GM23338 (cell line): ENCODE measurements at regions not wholly inside any gene's neighbourhood (a gene's known extent, or its start where the extent isn't known, plus 50 kb on each side); places are given as distances from the start of the nearest gene placed in this dataset.

Source experiments
- ATAC-seq: fragments of 200-7000 bp; cut with Tn5 transposase; 3 replicates; pipeline ENCODE4 v1.9.1; 2020
- DNase-seq: peaks from one replicate; pipeline ENCODE4 v3.0.0-alpha.2; 2015; ENCODE audit warnings: low spot score
- H2AFZ ChIP-seq: fragments of 200-600 bp; sonication (generic); 2 replicates; pipeline ENCODE4 v1.8.0; 2016; ENCODE audit warnings: antibody characterized with exemption, mild to moderate bottlenecking, moderate library complexity
- H3F3A ChIP-seq: fragments of 200-600 bp; sonication (generic); replicated peaks from 2 replicates; pipeline ENCODE4 v1.8.0; 2017; ENCODE audit warnings: antibody characterized with exemption, mixed run types, low read depth
- H3K27ac ChIP-seq: fragments of 200-600 bp; sonication (generic); 2 replicates; pipeline ENCODE4 v1.6.1; 2016; ENCODE audit warnings: low read depth
- H3K27me3 ChIP-seq: fragments of 200-600 bp; sonication (generic); 2 replicates; pipeline ENCODE4 v1.8.0; 2016; ENCODE audit warnings: mild to moderate bottlenecking, mixed run types, moderate library complexity; ENCODE audit not compliant: insufficient read depth
- H3K36me3 ChIP-seq: fragments of 200-600 bp; sonication (generic); 2 replicates; pipeline ENCODE4 v1.8.0; 2016; ENCODE audit warnings: mild to moderate bottlenecking; ENCODE audit not compliant: insufficient read depth
- H3K4me1 ChIP-seq: fragments of 200-600 bp; sonication (generic); 2 replicates; pipeline ENCODE4 v1.8.0; 2016; ENCODE audit warnings: mild to moderate bottlenecking, moderate library complexity; ENCODE audit not compliant: insufficient read depth
- H3K4me2 ChIP-seq: fragments of 200-600 bp; sonication (generic); 2 replicates; pipeline ENCODE4 v1.7.1; 2017; ENCODE audit warnings: mixed run types
- H3K4me3 ChIP-seq: fragments of 200-600 bp; sonication (generic); 2 replicates; pipeline ENCODE4 v1.6.1; 2016; ENCODE audit warnings: mixed run types
- H3K79me2 ChIP-seq: fragments of 200-600 bp; sonication (generic); replicated peaks from 2 replicates; pipeline ENCODE4 v1.8.0; 2017; ENCODE audit warnings: mild to moderate bottlenecking; ENCODE audit not compliant: insufficient read depth
- H3K9me2 ChIP-seq: fragments of 200-600 bp; sonication (generic); 2 replicates; pipeline ENCODE4 v1.8.0; 2017; ENCODE audit not compliant: insufficient read depth
- H4K20me1 ChIP-seq: fragments of 200-600 bp; sonication (generic); replicated peaks from 2 replicates; pipeline ENCODE4 v1.8.0; 2017; ENCODE audit warnings: mild to moderate bottlenecking; ENCODE audit not compliant: insufficient read depth
- H3K27ac Mint-ChIP-seq: 2 replicates; pipeline ENCODE4 v1.8.0; 2020; ENCODE audit warnings: inconsistent platforms, mild to moderate bottlenecking, moderate library complexity, mixed read lengths
- H3K27me3 Mint-ChIP-seq: 3 replicates; pipeline ENCODE4 v1.8.0; 2022; ENCODE audit warnings: low read depth, mild to moderate bottlenecking, moderate library complexity, mixed read lengths, inconsistent platforms; ENCODE audit not compliant: insufficient read depth, poor library complexity
- H3K36me3 Mint-ChIP-seq: 3 replicates; pipeline ENCODE4 v1.8.0; 2021; ENCODE audit warnings: low read depth, mild to moderate bottlenecking, inconsistent platforms, moderate library complexity, mixed read lengths
- H3K4me1 Mint-ChIP-seq: 3 replicates; pipeline ENCODE4 v1.8.0; 2020; ENCODE audit warnings: mild to moderate bottlenecking, inconsistent platforms, mixed read lengths
- H3K4me3 Mint-ChIP-seq: 3 replicates; pipeline ENCODE4 v1.8.0; 2021; ENCODE audit warnings: moderate library complexity, mild to moderate bottlenecking, inconsistent platforms, mixed read lengths
- H3K9me3 Mint-ChIP-seq: 3 replicates; pipeline ENCODE4 v1.8.0; 2020; ENCODE audit warnings: moderate library complexity, mild to moderate bottlenecking, inconsistent platforms, mixed read lengths
- CREB1 ChIP-seq: fragments of 250-450 bp; sonication (Bioruptor Pico); IDR thresholded peaks from 2 replicates; pipeline ENCODE4 v1.5.0; 2020; ENCODE audit warnings: low read depth, mild to moderate bottlenecking, moderate library complexity
- CTCF ChIP-seq, 2 experiments: fragments of 200-600 bp in 1 of 2; sonication (generic) in 1 of 2; conservative IDR thresholded peaks; 2 replicates each; pipeline versions ENCODE4 v1.5.1 to v1.6.1; 2016 to 2017; ENCODE audit warnings: antibody characterized with exemption in 2 of 2, low read depth in 2 of 2, mild to moderate bottlenecking in 2 of 2, moderate library complexity in 1 of 2
- ETS1 ChIP-seq: IDR thresholded peaks from 2 replicates; pipeline ENCODE4 v1.6.1; 2016; ENCODE audit warnings: antibody characterized with exemption
- EZH2 ChIP-seq: fragments of 200-600 bp; sonication (generic); IDR thresholded peaks from one replicate; pipeline ENCODE4 v1.8.0; 2017; ENCODE audit warnings: antibody characterized with exemption, mild to moderate bottlenecking, low read depth; ENCODE audit not compliant: unreplicated experiment
- EZH2phosphoT487 ChIP-seq: fragments of 200-600 bp; sonication (generic); IDR thresholded peaks from one replicate; pipeline ENCODE4 v1.8.1; 2018; ENCODE audit warnings: antibody characterized with exemption; ENCODE audit not compliant: unreplicated experiment
- JUNB ChIP-seq: IDR thresholded peaks from one replicate; pipeline ENCODE4 v1.6.1; 2016; ENCODE audit warnings: antibody characterized with exemption; ENCODE audit not compliant: unreplicated experiment
- REST ChIP-seq: IDR thresholded peaks from one replicate; pipeline ENCODE4 v1.6.1; 2018; ENCODE audit warnings: antibody characterized with exemption; ENCODE audit not compliant: unreplicated experiment
- STAT1 ChIP-seq: IDR thresholded peaks from one replicate; pipeline ENCODE4 v1.6.1; 2016; ENCODE audit warnings: antibody characterized with exemption; ENCODE audit not compliant: unreplicated experiment
- ZNF114 ChIP-seq: fragments of 250-450 bp; sonication (Bioruptor Pico); IDR thresholded peaks from 2 replicates; pipeline ENCODE4 v1.5.0; 2020; ENCODE audit warnings: mild to moderate bottlenecking, moderate library complexity
- ZNF331 ChIP-seq: fragments of 250-450 bp; sonication (Bioruptor Pico); IDR thresholded peaks from 2 replicates; pipeline ENCODE4 v1.5.0; 2020; ENCODE audit warnings: low read depth, mild to moderate bottlenecking, moderate library complexity

GRCh38 chr5:56693220-56693579 lies 122.1 kb upstream of the MAP3K1 start (continued):
- TF ChIP-seq CTCF (conservative IDR thresholded peaks at IDR 0.05; ENCODE audit: low read depth in 2 of 2) (no peak), CREB1 (CRISPR knock-in tag) (no peak), EZH2 (no peak), ETS1 (no peak), REST (no peak), EZH2phosphoT487 (no peak), STAT1 (no peak), ZNF331 (CRISPR knock-in tag) (no peak)

- H3K9me3 Mint-ChIP-seq: no peaks in the 10 kb centered on the region
- H3K27me3 Mint-ChIP-seq: no peaks in the 10 kb centered on the region
- H3K4me2 ChIP-seq: no peak overlapping the region
- H3F3A ChIP-seq: no peaks in the 10 kb centered on the region
- DNase-seq (no peak), ATAC-seq (no peak)
- H3K27me3 ChIP-seq: no peaks in the 10 kb centered on the region
- H3K36me3 ChIP-seq: no peaks in the 10 kb centered on the region
- peaks cover 11% of the 10 kb centered on the region; the same call in 2 of the 3 replicates for H3K4me1 Mint-ChIP-seq
- no peaks in the 10 kb centered on the region for H3K9me2 ChIP-seq
- H3K4me1 ChIP-seq: peaks cover 2% of the 10 kb centered on the region; the same call in 1 of the 2 replicates
- H3K27ac Mint-ChIP-seq: no peak overlapping the region
- H2AFZ ChIP-seq: no peak overlapping the region; the same call in 1 of the 2 replicates
- no peaks in the 10 kb centered on the region for H4K20me1 ChIP-seq
- H3K4me3 ChIP-seq: no peak overlapping the region
- no peaks in the 10 kb centered on the region for H3K36me3 Mint-ChIP-seq
- no peak overlapping the region for H3K27ac ChIP-seq
- H3K79me2 ChIP-seq: no peaks in the 10 kb centered on the region
- no peak overlapping the region for H3K4me3 Mint-ChIP-seq
- no peak for TF ChIP-seq CREB1 (CRISPR knock-in tag)
- TF ChIP-seq EZH2phosphoT487: no peak
- TF ChIP-seq ZNF114 (CRISPR knock-in tag): no peak
- no peak for TF ChIP-seq REST
- no peak for TF ChIP-seq JUNB
- no peak for TF ChIP-seq CTCF (conservative IDR thresholded peaks at IDR 0.05; ENCODE audit: low read depth in 2 of 2)
Observed at GRCh38 chr5:56692359-56693219, 122.8 kb upstream of the MAP3K1 start.
